Transverse colon (tissue), 4 donors: ENCODE measurements at regions not wholly inside any gene's neighbourhood (a gene's known extent, or its start where the extent isn't known, plus 50 kb on each side); places are given as distances from the start of the nearest gene placed in this dataset.

Experiments
- EP300 ChIP-seq: sonication (generic); formaldehyde crosslinking; IDR thresholded peaks from one replicate; pipeline ENCODE4 v1.6.1; 2017; ENCODE audit warnings: antibody characterized with exemption, low read depth
- POLR2A ChIP-seq: fragments of 450-650 bp; IDR thresholded peaks from one replicate; pipeline ENCODE4 v1.6.1; 2016; ENCODE audit warnings: antibody characterized with exemption, mild to moderate bottlenecking, moderate library complexity
- POLR2AphosphoS5 ChIP-seq, 3 donors: sonication (generic); formaldehyde crosslinking; IDR thresholded peaks; one replicate each; pipeline ENCODE4 v1.6.1; 2016; ENCODE audit warnings: antibody characterized with exemption in 3 of 3
- TF ChIP-seq, protein P1 (sequence below), 5 experiments: fragments of 200-600 bp in 3 of 5; fragments of 450-650 bp in 2 of 5; sonication (generic) in 3 of 5; IDR thresholded peaks; 1 replicate in 2 of 5; 2 replicates in 3 of 5; pipeline ENCODE4 v1.5.1; 2016 to 2017; ENCODE audit warnings: antibody characterized with exemption in 5 of 5, inconsistent platforms in 3 of 5, mild to moderate bottlenecking in 2 of 5, moderate library complexity in 1 of 5

DNA sequence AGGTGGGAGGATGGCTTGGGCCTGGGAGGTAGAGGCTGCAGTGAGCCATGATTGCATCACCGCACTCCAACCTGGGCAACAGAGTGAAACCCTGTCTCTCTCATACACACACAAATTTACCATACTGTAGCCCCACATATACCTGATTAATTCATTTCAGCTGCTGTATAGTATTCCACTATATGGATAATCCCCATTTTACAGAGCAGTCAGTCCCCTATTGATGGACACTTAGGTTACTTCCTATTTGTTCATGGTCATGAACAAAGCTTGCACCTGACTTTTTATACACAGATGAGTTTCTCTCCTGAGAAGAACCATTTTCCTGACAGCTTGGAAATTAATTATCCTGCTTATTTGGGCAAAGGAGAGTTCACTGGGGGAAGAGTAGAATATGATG lies 59.2 kb downstream of the EMX2 start:
- TF ChIP-seq, protein P1, sequence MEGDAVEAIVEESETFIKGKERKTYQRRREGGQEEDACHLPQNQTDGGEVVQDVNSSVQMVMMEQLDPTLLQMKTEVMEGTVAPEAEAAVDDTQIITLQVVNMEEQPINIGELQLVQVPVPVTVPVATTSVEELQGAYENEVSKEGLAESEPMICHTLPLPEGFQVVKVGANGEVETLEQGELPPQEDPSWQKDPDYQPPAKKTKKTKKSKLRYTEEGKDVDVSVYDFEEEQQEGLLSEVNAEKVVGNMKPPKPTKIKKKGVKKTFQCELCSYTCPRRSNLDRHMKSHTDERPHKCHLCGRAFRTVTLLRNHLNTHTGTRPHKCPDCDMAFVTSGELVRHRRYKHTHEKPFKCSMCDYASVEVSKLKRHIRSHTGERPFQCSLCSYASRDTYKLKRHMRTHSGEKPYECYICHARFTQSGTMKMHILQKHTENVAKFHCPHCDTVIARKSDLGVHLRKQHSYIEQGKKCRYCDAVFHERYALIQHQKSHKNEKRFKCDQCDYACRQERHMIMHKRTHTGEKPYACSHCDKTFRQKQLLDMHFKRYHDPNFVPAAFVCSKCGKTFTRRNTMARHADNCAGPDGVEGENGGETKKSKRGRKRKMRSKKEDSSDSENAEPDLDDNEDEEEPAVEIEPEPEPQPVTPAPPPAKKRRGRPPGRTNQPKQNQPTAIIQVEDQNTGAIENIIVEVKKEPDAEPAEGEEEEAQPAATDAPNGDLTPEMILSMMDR (IDR thresholded peaks at IDR 0.05) = no peak
- no peak for TF ChIP-seq POLR2A
- no peak for TF ChIP-seq EP300
- no peak for TF ChIP-seq POLR2AphosphoS5 (IDR thresholded peaks at IDR 0.05)
